ENCODE measurements at regions not wholly inside any gene's neighbourhood (a gene's known extent, or its start where the extent isn't known, plus 50 kb on each side); places are given as distances from the start of the nearest gene placed in this dataset.

DNA sequence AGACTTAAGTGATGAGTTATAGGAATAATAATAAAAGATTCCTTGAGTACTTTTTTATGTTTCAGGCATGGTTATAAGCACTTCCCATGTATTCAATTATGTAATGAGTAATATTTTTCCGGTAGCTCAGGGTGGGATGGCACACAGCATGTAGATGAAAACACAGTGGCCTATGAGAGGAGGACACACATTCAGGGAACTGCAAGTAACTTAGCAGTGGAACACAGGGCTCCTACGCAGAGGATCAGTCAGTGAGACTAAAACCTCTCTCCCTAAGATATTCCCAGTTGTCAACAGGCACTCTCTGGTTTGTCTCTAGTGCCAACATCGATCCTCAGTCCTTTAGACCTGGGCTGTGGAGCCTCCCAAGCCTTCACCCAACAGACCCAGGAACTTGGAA is 219.4 kb downstream of the DIO2 start:
- Histone ChIP-seq H3K9ac (ENCODE audit: extremely low read depth, insufficient read length, low read length) (no peak overlapping the region), H3K23ac (ENCODE audit: insufficient read length, low read depth, low read length) (no peak overlapping the region), H4K8ac (replicated peaks; ENCODE audit: insufficient read length, low read depth, low read length) (no peak overlapping the region), H3K4me1 (ENCODE audit: insufficient read depth, low read length) (no peaks in the 10 kb centered on the region), H3K27me3 (ENCODE audit: insufficient read depth, low read length) (peaks cover 57% of the 10 kb centered on the region), H4K91ac (ENCODE audit: insufficient read length, low read depth, low read length) (no peak overlapping the region), H2BK20ac (ENCODE audit: low read depth, low read length, poor library complexity, severe bottlenecking) (no peak overlapping the region), H2AFZ (ENCODE audit: low read length) (no peak overlapping the region), H2BK12ac (ENCODE audit: insufficient read length, low read depth, low read length) (no peak overlapping the region), H3K79me1 (ENCODE audit: insufficient read depth, low read depth, low read length, poor library complexity, severe bottlenecking) (no peaks in the 10 kb centered on the region), H3K27ac (ENCODE audit: insufficient read length, low read depth, low read length) (no peak overlapping the region), H3K4ac (ENCODE audit: low read depth, low read length) (no peak overlapping the region), H3K79me2 (ENCODE audit: insufficient read depth, low read length) (no peaks in the 10 kb centered on the region; the same call in 1 of the 2 replicates), H3K56ac (ENCODE audit: insufficient read length, low read depth, low read length) (no peak overlapping the region), H3K23me2 (ENCODE audit: insufficient read length, low read depth, low read length, poor library complexity, severe bottlenecking) (no peaks in the 10 kb centered on the region), H4K20me1 (ENCODE audit: control insufficient read depth, insufficient read depth, insufficient read length) (no peaks in the 10 kb centered on the region), H3K14ac (ENCODE audit: insufficient read depth, low read length) (no peak overlapping the region), H2BK120ac (ENCODE audit: low read depth, low read length, poor library complexity, severe bottlenecking) (no peak overlapping the region), H2AK5ac (ENCODE audit: insufficient read length, low read length) (no peak overlapping the region), H3T11ph (ENCODE audit: low read length) (no peak overlapping the region), H3K9me3 (ENCODE audit: control insufficient read depth, low read depth, low read length) (no peaks in the 10 kb centered on the region), H3K4me2 (ENCODE audit: insufficient read depth, insufficient read length, low read length) (no peak overlapping the region), H2BK5ac (ENCODE audit: insufficient read length, low read length) (no peak overlapping the region), H3K18ac (ENCODE audit: insufficient read length, low read depth, low read length) (no peak overlapping the region), H4K5ac (ENCODE audit: insufficient read length, low read depth, low read length) (no peak overlapping the region), H2BK15ac (ENCODE audit: low read depth, low read length) (no peak overlapping the region)
- no peak overlapping the region for H3K4me3 Mint-ChIP-seq
- WGBS (ENCODE audit: extremely low coverage, insufficient read length, low lambda C conversion rate), result no CpG with 5 or more reads among the region's 3 CpGs
- H3K27ac Mint-ChIP-seq, result no peak overlapping the region
- H3K9me3 Mint-ChIP-seq, result no peaks in the 10 kb centered on the region
- DNase-seq, result no peak
- H3K4me1 Mint-ChIP-seq, result peaks cover 4 to 5% of the 10 kb centered on the region in 2 experiments; a peak in 3 of 4 replicates
- TF ChIP-seq, protein P1, sequence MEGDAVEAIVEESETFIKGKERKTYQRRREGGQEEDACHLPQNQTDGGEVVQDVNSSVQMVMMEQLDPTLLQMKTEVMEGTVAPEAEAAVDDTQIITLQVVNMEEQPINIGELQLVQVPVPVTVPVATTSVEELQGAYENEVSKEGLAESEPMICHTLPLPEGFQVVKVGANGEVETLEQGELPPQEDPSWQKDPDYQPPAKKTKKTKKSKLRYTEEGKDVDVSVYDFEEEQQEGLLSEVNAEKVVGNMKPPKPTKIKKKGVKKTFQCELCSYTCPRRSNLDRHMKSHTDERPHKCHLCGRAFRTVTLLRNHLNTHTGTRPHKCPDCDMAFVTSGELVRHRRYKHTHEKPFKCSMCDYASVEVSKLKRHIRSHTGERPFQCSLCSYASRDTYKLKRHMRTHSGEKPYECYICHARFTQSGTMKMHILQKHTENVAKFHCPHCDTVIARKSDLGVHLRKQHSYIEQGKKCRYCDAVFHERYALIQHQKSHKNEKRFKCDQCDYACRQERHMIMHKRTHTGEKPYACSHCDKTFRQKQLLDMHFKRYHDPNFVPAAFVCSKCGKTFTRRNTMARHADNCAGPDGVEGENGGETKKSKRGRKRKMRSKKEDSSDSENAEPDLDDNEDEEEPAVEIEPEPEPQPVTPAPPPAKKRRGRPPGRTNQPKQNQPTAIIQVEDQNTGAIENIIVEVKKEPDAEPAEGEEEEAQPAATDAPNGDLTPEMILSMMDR (conservative IDR thresholded peaks at IDR 0.05), result no peak
- H3K36me3 Mint-ChIP-seq (ENCODE audit: insufficient read depth in 1 of 3, low read depth in 3 of 3), result 0 out of 7 replicates have a peak, but pooled peaks cover 0 to 2% (median 0%) of the 10 kb centered on the region in 3 experiments
- peaks cover 90% of the 10 kb centered on the region for H3K27me3 Mint-ChIP-seq (ENCODE audit: low read depth)

Measured in H9 (cell line).